Psoas muscle (tissue), 7 donors: ENCODE measurements at regions not wholly inside any gene's neighbourhood (a gene's known extent, or its start where the extent isn't known, plus 50 kb on each side); places are given as distances from the start of the nearest gene placed in this dataset.

Source experiments
- ATAC-seq, 4 donors: fragments of 200-7000 bp; cut with Tn5 transposase; one replicate each; pipeline ENCODE4 v1.9.1; 2020; ENCODE audit warnings: moderate library complexity in 3 of 4, mild to moderate bottlenecking in 2 of 4
- DNase-seq, 2 donors: peaks; one replicate each; pipeline ENCODE4 v3.0.0-alpha.2; 2020
- H3K27ac ChIP-seq: fragments of 200-600 bp; one replicate; pipeline ENCODE4 v1.8.0; 2022
- H3K27me3 ChIP-seq, 3 donors: fragments of 200-600 bp in 1 of 3; one replicate each; pipeline versions ENCODE4 v1.6.1 to v1.8.0; 2013 to 2022; ENCODE audit warnings: low read length in 2 of 3, mild to moderate bottlenecking in 2 of 3, moderate library complexity in 1 of 3; ENCODE audit not compliant: insufficient read depth in 3 of 3
- H3K36me3 ChIP-seq, 2 donors: fragments of 200-600 bp in 1 of 2; one replicate each; pipeline versions ENCODE4 v1.6.1 to v1.8.0; 2013 to 2022; ENCODE audit warnings: low read depth in 1 of 2, mild to moderate bottlenecking in 1 of 2, moderate library complexity in 1 of 2; ENCODE audit not compliant: insufficient read depth in 1 of 2
- H3K4me1 ChIP-seq: fragments of 200-600 bp; one replicate; pipeline ENCODE4 v1.8.0; 2022
- H3K4me3 ChIP-seq: fragments of 200-600 bp; one replicate; pipeline ENCODE4 v1.8.0; 2022; ENCODE audit warnings: mild to moderate bottlenecking
- H3K9me3 ChIP-seq: fragments of 200-600 bp; one replicate; pipeline ENCODE4 v1.8.0; 2022
- CTCF ChIP-seq: fragments of 200-600 bp; IDR thresholded peaks from one replicate; pipeline ENCODE4 v1.8.0; 2022; ENCODE audit warnings: antibody characterized with exemption
- WGBS, 3 donors: extraction: QIAGEN DNeasy Blood & Tissue Kit; methylation state at CpG; one replicate each; pipeline versions ENCODE4 v1.1.6 to v1.1.7; 2013; 5-methylcytosine and 5-hydroxymethylcytosine counted together
- intact Hi-C, 2 donors: fragments of 100-400 bp; cut with DNase I; formaldehyde crosslinking; loops; one replicate each; pipeline versions ENCODE4 v1.11.0 to v1.14.2; 2022
- donor health status: healthy with polysubstance abuse.
- donor health status: DM: no; HTN: no; CAD: no; lungs with moderate emphysema.
- donor health status: Bipolar disorder and iron deficiency.
- donor health status: healthy.
- donor health status: DM: yes; HTN: yes; CAD: no.
- donor health status: DM: no; HTN: no; CAD: no.
- donor health status: DM: yes; HTN: yes; CAD: no.

- intact Hi-C loops = no loop called here
- Histone ChIP-seq H3K4me3 (no peak overlapping the region), H3K9me3 (peaks cover 4% of the 10 kb centered on the region), H3K27ac (no peak overlapping the region), H3K36me3 (no peaks in the 10 kb centered on the region), H3K27me3 (no peaks in the 10 kb centered on the region), H3K4me1 (no peaks in the 10 kb centered on the region)
- ATAC-seq (no peak), DNase-seq (no peak)
- no peak for TF ChIP-seq CTCF
- 45 to 51% (median 49%) methylated on average over 3 of the region's 3 CpGs for WGBS, 3 donors
Measured at GRCh38 chr1:189619682-189620332, 857.9 kb downstream of the BRINP3 start.

- no peak for TF ChIP-seq CTCF
- H3K36me3 ChIP-seq = no peaks in the 10 kb centered on the region
- DNase-seq (no peak), ATAC-seq (no peak)
- no peaks in the 10 kb centered on the region for H3K4me1 ChIP-seq
- H3K9me3 ChIP-seq = peaks cover 4% of the 10 kb centered on the region
- no peaks in the 10 kb centered on the region for H3K27me3 ChIP-seq
- 84 to 93% (median 91%) methylated on average over 2 of the region's 2 CpGs for WGBS, 3 donors
- intact Hi-C loops = no loop called here
- H3K27ac ChIP-seq = no peak overlapping the region
- H3K4me3 ChIP-seq = no peak overlapping the region
Measured at GRCh38 chr1:189620471-189620870, 857.2 kb downstream of the BRINP3 start.

- Histone ChIP-seq H3K4me3 (no peak overlapping the region), H3K27me3 (no peaks in the 10 kb centered on the region), H3K36me3 (no peaks in the 10 kb centered on the region), H3K9me3 (peaks cover 4% of the 10 kb centered on the region), H3K27ac (no peak overlapping the region), H3K4me1 (no peaks in the 10 kb centered on the region)
- ATAC-seq = no peak
- intact Hi-C loops = no loop called here
- DNase-seq = no peak
- WGBS, 3 donors = 89 to 97% (median 93%) methylated on average over 2 of the region's 2 CpGs
- TF ChIP-seq CTCF = no peak
Measured at GRCh38 chr1:189623336-189623735, 854.3 kb downstream of the BRINP3 start.

GRCh38 chr1:189627427-189627826 lies 850.2 kb downstream of the BRINP3 start:
- intact Hi-C loops = no loop called here
- no peak overlapping the region for H3K4me3 ChIP-seq
- no peak for ATAC-seq
- no peaks in the 10 kb centered on the region for H3K27me3 ChIP-seq
- H3K4me1 ChIP-seq = no peaks in the 10 kb centered on the region
- no peak for DNase-seq
- no peak overlapping the region for H3K27ac ChIP-seq
- TF ChIP-seq CTCF = no peak
- 61 to 77% (median 72%) methylated on average over 2 of the region's 2 CpGs for whole genome bisulfite sequencing, 3 donors
- H3K36me3 ChIP-seq = no peaks in the 10 kb centered on the region
- peaks cover 1% of the 10 kb centered on the region for H3K9me3 ChIP-seq

GRCh38 chr1:189628857-189629256 lies 848.8 kb downstream of the BRINP3 start:
- Histone ChIP-seq H3K4me3 (no peak overlapping the region), H3K27ac (no peak overlapping the region), H3K9me3 (no peaks in the 10 kb centered on the region), H3K27me3 (no peaks in the 10 kb centered on the region), H3K4me1 (no peaks in the 10 kb centered on the region), H3K36me3 (no peaks in the 10 kb centered on the region)
- ATAC-seq (no peak), DNase-seq (no peak)
- WGBS, 3 donors = 28 to 41% (median 41%) methylated on average over 3 of the region's 3 CpGs
- TF ChIP-seq CTCF = no peak
- intact Hi-C loops = no loop called here
